Keratinocyte (primary cell): ENCODE measurements at regions not wholly inside any gene's neighbourhood (a gene's known extent, or its start where the extent isn't known, plus 50 kb on each side); places are given as distances from the start of the nearest gene placed in this dataset.

Experiments used
- DNase-seq: peaks from one replicate; pipeline ENCODE4 v3.0.0-alpha.2; 2011; ENCODE audit warnings: low read depth, missing footprints, low spot score
- FAIRE-seq: peaks from 2 replicates; lab custom pipeline; 2011; peaks lifted over from hg19 to GRCh38; lab: Jason Lieb, UNC
- H2AFZ ChIP-seq: 2 replicates; pipeline ENCODE4 v1.6.0; 2012; ENCODE audit warnings: low read length, control low read depth, inconsistent platforms; ENCODE audit not compliant: control insufficient read depth
- H3K27ac ChIP-seq: 2 replicates; pipeline ENCODE4 v1.5.1; 2011; ENCODE audit warnings: low read length; ENCODE audit not compliant: control insufficient read depth, insufficient read depth
- H3K27me3 ChIP-seq: 3 replicates; pipeline ENCODE4 v1.6.0; 2011; ENCODE audit warnings: low read length; ENCODE audit not compliant: control insufficient read depth, insufficient read depth; ENCODE audit errors: extremely low read depth
- H3K36me3 ChIP-seq, 2 experiments: 2 replicates in 1 of 2; 3 replicates in 1 of 2; pipeline ENCODE4 v1.5.1; 2011; ENCODE audit warnings: low read length in 2 of 2, mild to moderate bottlenecking in 1 of 2; ENCODE audit not compliant: control insufficient read depth in 2 of 2, insufficient read depth in 2 of 2; ENCODE audit errors: extremely low read depth in 1 of 2
- H3K4me1 ChIP-seq: 3 replicates; pipeline ENCODE4 v1.5.1; 2011; ENCODE audit warnings: low read length; ENCODE audit not compliant: control insufficient read depth, insufficient read depth; ENCODE audit errors: extremely low read depth
- H3K4me2 ChIP-seq: 3 replicates; pipeline ENCODE4 v1.6.0; 2011; ENCODE audit warnings: low read depth, low read length; ENCODE audit not compliant: control insufficient read depth, insufficient read depth; ENCODE audit errors: extremely low read depth
- H3K4me3 ChIP-seq, 3 experiments: fragments of 200-600 bp in 1 of 3; sonication (generic) in 1 of 3; 2 replicates in 2 of 3; 3 replicates in 1 of 3; pipeline ENCODE4 v1.5.1; 2011 to 2016; ENCODE audit warnings: low read length in 3 of 3, mild to moderate bottlenecking in 3 of 3, control low read depth in 2 of 3, inconsistent platforms in 1 of 3, low read depth in 1 of 3, mixed read lengths in 1 of 3, mixed run types in 1 of 3, moderate library complexity in 1 of 3; ENCODE audit not compliant: control insufficient read depth in 2 of 3, insufficient read depth in 2 of 3; ENCODE audit errors: extremely low read depth in 1 of 3
- H3K79me2 ChIP-seq: 2 replicates; pipeline ENCODE4 v1.6.0; 2012; ENCODE audit warnings: low read length; ENCODE audit not compliant: control insufficient read depth, insufficient read depth
- H3K9ac ChIP-seq: 3 replicates; pipeline ENCODE4 v1.6.0; 2011; ENCODE audit warnings: low read length; ENCODE audit not compliant: control insufficient read depth, insufficient read depth; ENCODE audit errors: extremely low read depth
- H3K9me1 ChIP-seq: 3 replicates; pipeline ENCODE4 v1.6.0; 2011; ENCODE audit warnings: low read length; ENCODE audit not compliant: control insufficient read depth, insufficient read depth; ENCODE audit errors: extremely low read depth
- H3K9me3 ChIP-seq: 2 replicates; pipeline ENCODE4 v1.5.1; 2012; ENCODE audit warnings: low read depth, low read length; ENCODE audit not compliant: control insufficient read depth
- H4K20me1 ChIP-seq: 3 replicates; pipeline ENCODE4 v1.6.0; 2011; ENCODE audit warnings: low read length; ENCODE audit not compliant: control insufficient read depth, insufficient read depth; ENCODE audit errors: extremely low read depth
- EZH2 ChIP-seq: IDR thresholded peaks from one replicate; pipeline ENCODE4 v1.6.1; 2012; ENCODE audit warnings: inconsistent platforms, mild to moderate bottlenecking, low read length, moderate library complexity
- dilution Hi-C: fragments of 300-500 bp; cut with MboI; formaldehyde crosslinking; loops from one replicate; pipeline ENCODE4 v1.7.0; 2020; ENCODE audit warnings: low sequenced_read_pairs; ENCODE audit not compliant: extremely low pct_ligation_motif_present
- TF ChIP-seq, protein P1 (sequence below), 3 experiments: IDR thresholded peaks in 1 of 3; conservative IDR thresholded peaks in 1 of 3; optimal IDR thresholded peaks in 1 of 3; 2 replicates in 2 of 3; 3 replicates in 1 of 3; pipeline versions ENCODE3 to v1.5.1; 2011; ENCODE audit warnings: low read length in 3 of 3, mild to moderate bottlenecking in 3 of 3, moderate library complexity in 2 of 3, control low read depth in 1 of 3, inconsistent platforms in 1 of 3; ENCODE audit not compliant: insufficient read depth in 2 of 3; ENCODE audit errors: extremely low read depth in 1 of 3

DNA sequence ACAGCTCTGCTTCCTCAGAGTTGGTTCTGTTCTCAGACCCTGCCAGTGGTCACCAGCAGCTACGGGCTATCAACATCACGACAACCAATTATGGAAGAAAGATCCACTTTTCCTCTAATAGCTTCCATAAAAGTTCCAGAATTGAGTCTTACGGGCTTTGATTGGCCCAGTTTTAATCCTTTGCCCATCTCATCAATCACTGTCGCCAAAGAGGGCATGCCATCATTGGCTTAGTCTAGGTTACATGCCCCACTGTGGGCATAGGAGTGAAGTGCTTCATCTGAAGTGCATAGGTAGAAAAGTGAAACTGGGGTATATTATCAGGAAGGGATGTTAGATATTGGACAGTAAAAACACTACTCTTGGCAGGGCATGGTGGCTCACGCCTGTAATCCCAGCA, 76.6 kb upstream of the DHX40 start:
- no peak overlapping the region for H2AFZ ChIP-seq
- no peak overlapping the region for H3K4me2 ChIP-seq
- TF ChIP-seq, protein P1, sequence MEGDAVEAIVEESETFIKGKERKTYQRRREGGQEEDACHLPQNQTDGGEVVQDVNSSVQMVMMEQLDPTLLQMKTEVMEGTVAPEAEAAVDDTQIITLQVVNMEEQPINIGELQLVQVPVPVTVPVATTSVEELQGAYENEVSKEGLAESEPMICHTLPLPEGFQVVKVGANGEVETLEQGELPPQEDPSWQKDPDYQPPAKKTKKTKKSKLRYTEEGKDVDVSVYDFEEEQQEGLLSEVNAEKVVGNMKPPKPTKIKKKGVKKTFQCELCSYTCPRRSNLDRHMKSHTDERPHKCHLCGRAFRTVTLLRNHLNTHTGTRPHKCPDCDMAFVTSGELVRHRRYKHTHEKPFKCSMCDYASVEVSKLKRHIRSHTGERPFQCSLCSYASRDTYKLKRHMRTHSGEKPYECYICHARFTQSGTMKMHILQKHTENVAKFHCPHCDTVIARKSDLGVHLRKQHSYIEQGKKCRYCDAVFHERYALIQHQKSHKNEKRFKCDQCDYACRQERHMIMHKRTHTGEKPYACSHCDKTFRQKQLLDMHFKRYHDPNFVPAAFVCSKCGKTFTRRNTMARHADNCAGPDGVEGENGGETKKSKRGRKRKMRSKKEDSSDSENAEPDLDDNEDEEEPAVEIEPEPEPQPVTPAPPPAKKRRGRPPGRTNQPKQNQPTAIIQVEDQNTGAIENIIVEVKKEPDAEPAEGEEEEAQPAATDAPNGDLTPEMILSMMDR (optimal IDR thresholded peaks at IDR 0.05 in 1 of 3, IDR thresholded peaks at IDR 0.05 in 1 of 3, conservative IDR thresholded peaks at IDR 0.05 in 1 of 3; ENCODE audit: extremely low read depth in 1 of 3, insufficient read depth in 2 of 3, low read length in 3 of 3) = no peak
- TF ChIP-seq EZH2 = no peak
- DNase-seq = no peak
- H3K79me2 ChIP-seq = no peaks in the 10 kb centered on the region
- H3K4me1 ChIP-seq = no peaks in the 10 kb centered on the region
- no peak overlapping the region for H3K9ac ChIP-seq
- no peaks in the 10 kb centered on the region for H3K36me3 ChIP-seq
- dilution Hi-C loops = no loop called here
- no peaks in the 10 kb centered on the region for H3K27me3 ChIP-seq
- FAIRE-seq = no peak
- no peak overlapping the region for H3K27ac ChIP-seq
- no peaks in the 10 kb centered on the region for H3K9me1 ChIP-seq
- H4K20me1 ChIP-seq = no peaks in the 10 kb centered on the region
- H3K9me3 ChIP-seq = no peaks in the 10 kb centered on the region
- H3K4me3 ChIP-seq = no peak overlapping the region

DNA sequence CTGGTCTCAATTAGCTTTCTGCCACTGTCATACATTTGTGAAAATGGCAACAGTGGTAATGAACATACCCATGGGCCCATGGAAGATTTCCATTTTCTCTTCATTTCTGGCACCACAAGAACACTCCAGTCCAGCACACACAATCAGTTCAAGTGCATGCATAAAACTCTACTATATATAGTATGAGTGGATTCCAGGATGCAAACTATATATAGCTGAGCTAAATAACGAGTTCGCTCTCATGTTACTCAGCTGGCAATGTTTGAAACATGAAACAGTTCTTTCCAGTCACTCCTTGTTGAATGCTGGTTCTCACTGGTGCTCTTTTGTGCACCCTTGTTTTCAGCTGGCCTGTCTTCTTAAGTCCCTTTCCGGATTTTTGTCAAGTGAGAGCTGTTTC, 75.2 kb upstream of the DHX40 start:
- H3K79me2 ChIP-seq = no peaks in the 10 kb centered on the region
- TF ChIP-seq, protein P1 (optimal IDR thresholded peaks at IDR 0.05 in 1 of 3, IDR thresholded peaks at IDR 0.05 in 1 of 3, conservative IDR thresholded peaks at IDR 0.05 in 1 of 3; ENCODE audit: extremely low read depth in 1 of 3, insufficient read depth in 2 of 3, low read length in 3 of 3) = no peak
- no peak for TF ChIP-seq EZH2
- H3K4me2 ChIP-seq = no peak overlapping the region
- H3K9me1 ChIP-seq = no peaks in the 10 kb centered on the region
- H4K20me1 ChIP-seq = no peaks in the 10 kb centered on the region
- FAIRE-seq (no peak), DNase-seq (no peak)
- dilution Hi-C loops = no loop called here
- no peaks in the 10 kb centered on the region for H3K9me3 ChIP-seq
- H3K27ac ChIP-seq = no peak overlapping the region
- H3K4me1 ChIP-seq = no peaks in the 10 kb centered on the region
- H3K4me3 ChIP-seq = no peak overlapping the region
- no peaks in the 10 kb centered on the region for H3K27me3 ChIP-seq
- no peak overlapping the region for H2AFZ ChIP-seq
- H3K9ac ChIP-seq = no peak overlapping the region
- no peaks in the 10 kb centered on the region for H3K36me3 ChIP-seq
